Heart left ventricle (tissue), 13 donors: ENCODE measurements at regions not wholly inside any gene's neighbourhood (a gene's known extent, or its start where the extent isn't known, plus 50 kb on each side); places are given as distances from the start of the nearest gene placed in this dataset.

Experiments
- POLR2A ChIP-seq, 2 donors: fragments of 450-650 bp; IDR thresholded peaks; one replicate each; pipeline ENCODE4 v1.6.1; 2017; ENCODE audit warnings: antibody characterized with exemption in 2 of 2, mild to moderate bottlenecking in 2 of 2, moderate library complexity in 2 of 2
- TF ChIP-seq, protein P1 (sequence below), 12 donors: fragments of 200-600 bp; sonication (generic) in 4 of 12; IDR thresholded peaks; one replicate each; pipeline versions ENCODE4 v1.5.0 to v1.8.0; 2018 to 2022; ENCODE audit warnings: antibody characterized with exemption in 12 of 12, mild to moderate bottlenecking in 5 of 12
- donor health status: ischemic (EF 13 %, LVEDD 7.1; RV severe dilation, severe dysfunction).
- donor health status: DM: no; HTN: yes; CAD: no.
- donor health status: DM: no; HTN: no; CAD: no.
- donor health status: ischemic (EF 25% LVEDD 6.9; RV normal size, moderate dysfunction).
- donor health status: ischemic (EF 25% LVEDD 5.7; RV mildly dilated, moderate dysfunction).
- donor health status: ischemic (EF 35%, LVEDD 5.7; RV mildly dilated, moderate dysfunction).
- donor health status: nonischemic (EF 11% LVEDD 7.7; RV severe dilation, severe dysfunction).
- donor health status: DM: yes; HTN: yes; CAD: no.
- donor health status: PGD.
- donor health status: ischemic (EF 29% LVEDD 5.4; RV normal size, mild dysfunction).
- donor health status: nonischemic (EF 23%, LVEDD 6.1; RV moderate dilation, normal function).

DNA sequence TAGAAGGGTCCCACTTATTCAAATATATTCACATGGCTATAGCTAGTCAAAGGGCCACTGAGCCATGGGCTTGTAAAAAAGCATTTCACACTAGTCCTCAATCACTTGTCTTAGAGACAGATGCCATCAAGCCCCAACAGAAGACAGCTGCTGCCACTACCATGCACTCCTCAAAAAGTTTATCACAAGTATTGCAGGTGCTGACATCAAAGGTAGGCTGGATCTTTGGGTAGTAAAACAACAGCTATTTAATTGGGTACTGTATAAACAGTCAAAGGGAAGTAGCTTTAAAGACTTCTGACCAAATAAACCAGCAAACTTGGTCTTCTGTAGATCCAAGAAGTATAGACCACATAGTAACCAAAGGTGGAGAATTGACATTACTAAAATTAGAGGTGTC lies 59.2 kb upstream of the FER start:
- no peak for TF ChIP-seq POLR2A (IDR thresholded peaks at IDR 0.05)
- TF ChIP-seq, protein P1, sequence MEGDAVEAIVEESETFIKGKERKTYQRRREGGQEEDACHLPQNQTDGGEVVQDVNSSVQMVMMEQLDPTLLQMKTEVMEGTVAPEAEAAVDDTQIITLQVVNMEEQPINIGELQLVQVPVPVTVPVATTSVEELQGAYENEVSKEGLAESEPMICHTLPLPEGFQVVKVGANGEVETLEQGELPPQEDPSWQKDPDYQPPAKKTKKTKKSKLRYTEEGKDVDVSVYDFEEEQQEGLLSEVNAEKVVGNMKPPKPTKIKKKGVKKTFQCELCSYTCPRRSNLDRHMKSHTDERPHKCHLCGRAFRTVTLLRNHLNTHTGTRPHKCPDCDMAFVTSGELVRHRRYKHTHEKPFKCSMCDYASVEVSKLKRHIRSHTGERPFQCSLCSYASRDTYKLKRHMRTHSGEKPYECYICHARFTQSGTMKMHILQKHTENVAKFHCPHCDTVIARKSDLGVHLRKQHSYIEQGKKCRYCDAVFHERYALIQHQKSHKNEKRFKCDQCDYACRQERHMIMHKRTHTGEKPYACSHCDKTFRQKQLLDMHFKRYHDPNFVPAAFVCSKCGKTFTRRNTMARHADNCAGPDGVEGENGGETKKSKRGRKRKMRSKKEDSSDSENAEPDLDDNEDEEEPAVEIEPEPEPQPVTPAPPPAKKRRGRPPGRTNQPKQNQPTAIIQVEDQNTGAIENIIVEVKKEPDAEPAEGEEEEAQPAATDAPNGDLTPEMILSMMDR (IDR thresholded peaks at IDR 0.05), result no peak
